ENCODE measurements at regions not wholly inside any gene's neighbourhood (a gene's known extent, or its start where the extent isn't known, plus 50 kb on each side); places are given as distances from the start of the nearest gene placed in this dataset.

GRCh38 chr10:56606202-56606601, 245.1 kb upstream of the ZWINT start:
- Histone ChIP-seq H3K4me3 (no peak overlapping the region), H3K9me3 (no peaks in the 10 kb centered on the region), H3K27ac (no peak overlapping the region), H3K4me1 (no peaks in the 10 kb centered on the region), H3K36me3 (no peaks in the 10 kb centered on the region), H3K27me3 (no peaks in the 10 kb centered on the region)
- DNase-seq, result no peak
- no peak for TF ChIP-seq POLR2A (IDR thresholded peaks at IDR 0.05)
- TF ChIP-seq CTCF (IDR thresholded peaks at IDR 0.05), result no peak
- WGBS, 2 donors, result 55 to 56% methylated on average over 1 of the region's 1 CpG
- intact Hi-C loops (cut with DNase I), result no loop called here

GRCh38 chr10:56605051-56605450, 244.0 kb upstream of the ZWINT start:
- Histone ChIP-seq H3K4me1 (no peaks in the 10 kb centered on the region), H3K36me3 (no peaks in the 10 kb centered on the region), H3K27me3 (no peaks in the 10 kb centered on the region), H3K4me3 (no peak overlapping the region), H3K9me3 (no peaks in the 10 kb centered on the region), H3K27ac (no peak overlapping the region)
- intact Hi-C loops (cut with DNase I), result no loop called here
- TF ChIP-seq CTCF (IDR thresholded peaks at IDR 0.05) (no peak), POLR2A (IDR thresholded peaks at IDR 0.05) (no peak)
- 8 to 23% methylated on average over 7 to 8 of the region's 8 CpGs for WGBS, 2 donors
- DNase-seq, result no peak

GRCh38 chr10:56604624-56605023, 243.6 kb upstream of the ZWINT start:
- Histone ChIP-seq H3K27me3 (no peaks in the 10 kb centered on the region), H3K4me1 (no peaks in the 10 kb centered on the region), H3K27ac (no peak overlapping the region), H3K36me3 (no peaks in the 10 kb centered on the region), H3K4me3 (no peak overlapping the region), H3K9me3 (no peaks in the 10 kb centered on the region)
- intact Hi-C loops (cut with DNase I), result no loop called here
- TF ChIP-seq CTCF (IDR thresholded peaks at IDR 0.05) (no peak), POLR2A (IDR thresholded peaks at IDR 0.05) (no peak)
- DNase-seq, result no peak
- 71 to 86% methylated on average over 6 to 12 of the region's 12 CpGs for WGBS, 2 donors

- DNase-seq, result no peak
- no peaks in the 10 kb centered on the region for H3K36me3 ChIP-seq
- no peaks in the 10 kb centered on the region for H3K4me1 ChIP-seq
- no peaks in the 10 kb centered on the region for H3K9me3 ChIP-seq
- H3K27me3 ChIP-seq, result no peaks in the 10 kb centered on the region
- TF ChIP-seq CTCF (IDR thresholded peaks at IDR 0.05) (no peak), POLR2A (IDR thresholded peaks at IDR 0.05) (no peak)
- H3K4me3 ChIP-seq, result no peak overlapping the region
- 55 to 60% methylated on average over 2 of the region's 2 CpGs for WGBS, 2 donors
- intact Hi-C loops (cut with DNase I), result no loop called here
- no peak overlapping the region for H3K27ac ChIP-seq
Observed at GRCh38 chr10:56599201-56599600, 238.1 kb upstream of the ZWINT start.

- no peak for DNase-seq
- Histone ChIP-seq H3K4me1 (no peaks in the 10 kb centered on the region), H3K9me3 (no peaks in the 10 kb centered on the region), H3K27me3 (no peaks in the 10 kb centered on the region), H3K27ac (no peak overlapping the region), H3K36me3 (no peaks in the 10 kb centered on the region), H3K4me3 (no peak overlapping the region)
- intact Hi-C loops (cut with DNase I), result no loop called here
- TF ChIP-seq POLR2A (IDR thresholded peaks at IDR 0.05) (no peak), CTCF (IDR thresholded peaks at IDR 0.05) (no peak)
- 33 to 50% methylated on average over 4 of the region's 4 CpGs for WGBS, 2 donors
Observed at GRCh38 chr10:56596257-56596656, 235.2 kb upstream of the ZWINT start.

Data from esophagus squamous epithelium (tissue), 5 donors.